Esophagus squamous epithelium (tissue), 5 donors: ENCODE measurements at regions not wholly inside any gene's neighbourhood (a gene's known extent, or its start where the extent isn't known, plus 50 kb on each side); places are given as distances from the start of the nearest gene placed in this dataset.

Source experiments
- DNase-seq: peaks from one replicate; lab custom pipeline; 2025; lab: John Stamatoyannopoulos, UW
- H3K27ac ChIP-seq, 4 donors: fragments of 200-600 bp; sonication (generic); one replicate each; pipeline ENCODE4 v1.5.1; 2016 to 2019; ENCODE audit warnings: mild to moderate bottlenecking in 1 of 4
- H3K27me3 ChIP-seq, 4 donors: fragments of 200-600 bp; sonication (generic); 1 replicate in 3 of 4; 2 replicates in 1 of 4; pipeline versions ENCODE4 v1.5.1 to v1.6.0; 2017 to 2021; ENCODE audit warnings: antibody characterized with exemption in 1 of 4
- H3K36me3 ChIP-seq, 3 donors: fragments of 200-600 bp; sonication (generic); one replicate each; pipeline ENCODE4 v1.5.1; 2016 to 2019
- H3K4me1 ChIP-seq, 3 donors: fragments of 200-600 bp; sonication (generic); one replicate each; pipeline ENCODE4 v1.5.1; 2017 to 2019
- H3K4me3 ChIP-seq, 4 donors: fragments of 200-600 bp; sonication (generic); 1 replicate in 3 of 4; 2 replicates in 1 of 4; pipeline ENCODE4 v1.5.1; 2016 to 2019; ENCODE audit warnings: mild to moderate bottlenecking in 2 of 4, moderate library complexity in 1 of 4
- H3K9me3 ChIP-seq, 3 donors: fragments of 200-600 bp; sonication (generic); one replicate each; pipeline ENCODE4 v1.5.1; 2016 to 2019
- CTCF ChIP-seq, 6 experiments: fragments of 450-650 bp in 4 of 6; fragments of 200-600 bp in 2 of 6; sonication (generic) in 2 of 6; IDR thresholded peaks; one replicate each; pipeline ENCODE4 v1.5.1; 2016 to 2019; ENCODE audit warnings: antibody characterized with exemption in 6 of 6, mild to moderate bottlenecking in 4 of 6, moderate library complexity in 4 of 6
- POLR2A ChIP-seq, 4 donors: fragments of 450-650 bp; IDR thresholded peaks; one replicate each; pipeline ENCODE4 v1.6.1; 2017; ENCODE audit warnings: antibody characterized with exemption in 4 of 4, mild to moderate bottlenecking in 4 of 4, moderate library complexity in 3 of 4
- WGBS, 2 donors: methylation state at CpG; one replicate each; pipeline ENCODE4 v1.1.5; 2018; 5-methylcytosine and 5-hydroxymethylcytosine counted together
- intact Hi-C: fragments of 100-400 bp; cut with DNase I; formaldehyde crosslinking; loops from one replicate; pipeline ENCODE4 v1.15.0; 2022
- donor health status: DM: yes; HTN: yes; CAD: no.

DNA sequence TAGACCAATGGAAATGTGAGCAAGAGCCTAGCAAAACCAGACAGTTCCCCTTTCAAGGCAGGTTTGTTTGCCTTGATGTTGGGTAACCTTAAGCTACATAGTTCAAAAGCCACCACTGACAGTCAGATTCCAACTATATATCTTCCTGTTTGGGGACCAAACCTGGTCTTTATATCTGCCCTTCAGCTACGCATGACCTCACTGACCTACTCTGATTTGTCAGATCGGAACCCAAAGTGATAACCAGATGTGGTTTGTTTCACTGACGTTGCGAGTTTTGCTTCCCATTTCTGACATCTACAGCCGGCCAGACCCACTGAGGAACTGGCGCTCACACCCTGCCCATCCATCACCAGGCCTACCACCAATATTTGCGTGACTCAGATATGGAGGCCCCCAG is 361.1 kb upstream of the CHRM3 start:
- TF ChIP-seq POLR2A (IDR thresholded peaks at IDR 0.05) = no peak
- TF ChIP-seq CTCF (IDR thresholded peaks at IDR 0.05) = no peak
- no peak overlapping the region for H3K27ac ChIP-seq
- no peaks in the 10 kb centered on the region for H3K4me1 ChIP-seq
- no peaks in the 10 kb centered on the region for H3K36me3 ChIP-seq
- intact Hi-C loops = no loop called here
- H3K27me3 ChIP-seq = no peaks in the 10 kb centered on the region
- no peak for DNase-seq
- H3K9me3 ChIP-seq = no peaks in the 10 kb centered on the region
- H3K4me3 ChIP-seq = no peak overlapping the region
- WGBS, 2 donors = 83 to 89% methylated on average over 7 of the region's 7 CpGs

GRCh38 chr1:239023732-239024360 is 362.5 kb upstream of the CHRM3 start:
- no peak for TF ChIP-seq POLR2A (IDR thresholded peaks at IDR 0.05)
- TF ChIP-seq CTCF (IDR thresholded peaks at IDR 0.05) = no peak
- no peak for DNase-seq
- Histone ChIP-seq H3K27ac (no peak overlapping the region), H3K36me3 (no peaks in the 10 kb centered on the region), H3K9me3 (no peaks in the 10 kb centered on the region), H3K4me3 (no peak overlapping the region), H3K27me3 (no peaks in the 10 kb centered on the region), H3K4me1 (no peaks in the 10 kb centered on the region)
- intact Hi-C loops = no loop called here
- 23 to 29% methylated on average over 4 of the region's 4 CpGs for WGBS, 2 donors

DNA sequence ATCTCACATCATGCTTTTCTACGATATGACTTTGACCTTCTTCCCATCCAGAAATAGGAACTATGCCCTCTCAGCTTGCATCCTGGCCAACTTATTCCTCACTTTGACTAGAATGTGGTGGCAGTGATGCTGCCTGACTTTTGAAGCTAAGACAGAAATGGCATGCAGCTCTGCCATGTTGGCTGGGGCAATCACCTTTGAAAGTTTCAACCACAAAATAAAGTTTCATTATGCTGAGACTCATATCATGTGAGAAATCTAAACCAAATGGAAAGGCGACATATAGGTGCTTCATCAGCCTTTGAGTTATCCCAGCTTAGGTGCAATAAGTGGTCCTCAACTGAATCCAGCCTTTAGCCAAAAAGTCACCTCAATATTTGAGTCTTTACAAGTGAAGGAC is 370.0 kb upstream of the CHRM3 start:
- Histone ChIP-seq H3K4me3 (no peak overlapping the region), H3K9me3 (no peaks in the 10 kb centered on the region), H3K36me3 (no peaks in the 10 kb centered on the region), H3K27me3 (no peaks in the 10 kb centered on the region), H3K27ac (no peak overlapping the region), H3K4me1 (no peaks in the 10 kb centered on the region)
- intact Hi-C loops = no loop called here
- no peak for DNase-seq
- 77 to 85% methylated on average over 2 of the region's 2 CpGs for WGBS, 2 donors
- TF ChIP-seq POLR2A (IDR thresholded peaks at IDR 0.05) = no peak
- TF ChIP-seq CTCF (IDR thresholded peaks at IDR 0.05) = no peak

DNA sequence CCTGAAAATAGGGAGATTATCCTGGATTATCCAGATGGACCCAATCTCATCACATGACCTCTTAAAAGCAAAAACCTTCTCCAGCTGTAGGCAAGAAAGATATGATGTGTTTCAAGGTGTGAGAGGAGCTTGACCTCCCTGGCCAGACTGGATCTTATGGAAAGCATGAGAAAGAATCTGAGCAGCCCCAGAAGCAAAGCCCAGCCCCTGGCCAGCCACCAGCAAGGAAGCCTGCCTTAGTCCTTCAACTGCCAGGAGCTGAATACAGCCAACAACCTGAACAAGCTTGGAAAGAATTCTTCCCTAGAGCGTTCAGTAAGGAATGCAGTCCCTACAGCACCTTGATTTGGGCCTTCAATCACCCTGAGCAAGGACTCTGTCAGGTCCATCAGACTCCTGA is 375.0 kb upstream of the CHRM3 start:
- no peaks in the 10 kb centered on the region for H3K9me3 ChIP-seq
- no peak overlapping the region for H3K4me3 ChIP-seq
- WGBS, 2 donors = 71% methylated on average over 1 of the region's 1 CpG; no CpG with 5 or more reads in 1 of the 2 donors
- H3K36me3 ChIP-seq = no peaks in the 10 kb centered on the region
- intact Hi-C loops = no loop called here
- no peak overlapping the region for H3K27ac ChIP-seq
- no peak for DNase-seq
- no peaks in the 10 kb centered on the region for H3K4me1 ChIP-seq
- TF ChIP-seq POLR2A (IDR thresholded peaks at IDR 0.05) = no peak
- no peak for TF ChIP-seq CTCF (IDR thresholded peaks at IDR 0.05)
- no peaks in the 10 kb centered on the region for H3K27me3 ChIP-seq

DNA sequence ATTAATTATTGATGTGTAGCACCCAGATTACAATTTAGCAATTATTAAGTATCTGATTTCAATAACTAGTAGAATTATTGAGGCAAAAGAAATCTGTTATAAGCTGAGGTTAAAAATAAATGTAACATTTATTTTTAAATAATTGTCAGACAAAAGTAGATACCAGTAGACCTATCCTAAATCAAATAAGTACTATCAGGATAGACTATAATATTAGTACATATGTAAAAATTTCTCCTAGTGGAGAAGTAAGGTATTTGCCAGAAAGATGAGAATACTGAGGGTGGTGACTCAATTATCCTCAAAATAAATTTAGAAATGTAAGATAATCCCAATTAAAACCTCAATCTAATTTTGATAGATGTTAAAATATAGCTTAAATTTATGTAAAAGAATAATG is 377.8 kb upstream of the CHRM3 start:
- no peaks in the 10 kb centered on the region for H3K36me3 ChIP-seq
- H3K4me3 ChIP-seq = no peak overlapping the region
- DNase-seq = no peak
- H3K4me1 ChIP-seq = no peaks in the 10 kb centered on the region
- no peaks in the 10 kb centered on the region for H3K27me3 ChIP-seq
- TF ChIP-seq CTCF (IDR thresholded peaks at IDR 0.05) (no peak), POLR2A (IDR thresholded peaks at IDR 0.05) (no peak)
- no peak overlapping the region for H3K27ac ChIP-seq
- no peaks in the 10 kb centered on the region for H3K9me3 ChIP-seq
- intact Hi-C loops = no loop called here
